ENCODE measurements at regions not wholly inside any gene's neighbourhood (a gene's known extent, or its start where the extent isn't known, plus 50 kb on each side); places are given as distances from the start of the nearest gene placed in this dataset.

- intact Hi-C loops (cut with DNase I; ENCODE audit: low total_unique reads), result no loop called here
- TF ChIP-seq CTCF (IDR thresholded peaks at IDR 0.05) (no peak), POLR2A (IDR thresholded peaks at IDR 0.05) (no peak)
- WGBS, 2 donors, result 71 to 73% methylated on average over 2 of the region's 2 CpGs
- no peak overlapping the region for H3K4me3 ChIP-seq (ENCODE audit: low read depth, poor library complexity, severe bottlenecking)
- DNase-seq (ENCODE audit: low spot score in 2 of 2), result no peak
These were observed 2094.5 kb upstream of the TENM3 start for GRCh38 chr4:180148737-180149136.

- no peak overlapping the region for H3K4me3 ChIP-seq (ENCODE audit: low read depth, poor library complexity, severe bottlenecking)
- DNase-seq (ENCODE audit: low spot score in 2 of 2), result no peak
- intact Hi-C loops (cut with DNase I; ENCODE audit: low total_unique reads), result no loop called here
These were observed 2092.4 kb upstream of the TENM3 start for GRCh38 chr4:180150818-180151217.

GRCh38 chr4:180152831-180153230 lies 2090.4 kb upstream of the TENM3 start:
- no peak for TF ChIP-seq POLR2A (IDR thresholded peaks at IDR 0.05)
- TF ChIP-seq CTCF (IDR thresholded peaks at IDR 0.05), result no peak
- intact Hi-C loops (cut with DNase I; ENCODE audit: low total_unique reads), result no loop called here
- no peak for DNase-seq (ENCODE audit: low spot score in 2 of 2)
- H3K4me3 ChIP-seq (ENCODE audit: low read depth, poor library complexity, severe bottlenecking), result no peak overlapping the region
- 89 to 92% methylated on average over 3 of the region's 3 CpGs for WGBS, 2 donors

More at GRCh38 chr4:180150818-180151217, 2092.4 kb upstream of the TENM3 start:
- WGBS, 2 donors, result 32 to 33% methylated on average over 3 of the region's 3 CpGs
- TF ChIP-seq POLR2A (IDR thresholded peaks at IDR 0.05) (no peak), CTCF (IDR thresholded peaks at IDR 0.05) (no peak)

- intact Hi-C loops (cut with DNase I; ENCODE audit: low total_unique reads), result no loop called here
- WGBS, 2 donors, result 76 to 84% methylated on average over 5 of the region's 5 CpGs
- no peak for TF ChIP-seq CTCF (IDR thresholded peaks at IDR 0.05)
- no peak for TF ChIP-seq POLR2A (IDR thresholded peaks at IDR 0.05)
- no peak overlapping the region for H3K4me3 ChIP-seq (ENCODE audit: low read depth, poor library complexity, severe bottlenecking)
- no peak for DNase-seq (ENCODE audit: low spot score in 2 of 2)
These were observed 2089.6 kb upstream of the TENM3 start for GRCh38 chr4:180153587-180153986.

GRCh38 chr4:180156684-180157083 lies 2086.5 kb upstream of the TENM3 start:
- intact Hi-C loops (cut with DNase I; ENCODE audit: low total_unique reads), result no loop called here
- no peak overlapping the region for H3K4me3 ChIP-seq (ENCODE audit: low read depth, poor library complexity, severe bottlenecking)
- no peak for TF ChIP-seq POLR2A (IDR thresholded peaks at IDR 0.05)
- no peak for DNase-seq (ENCODE audit: low spot score in 2 of 2)
- 97% methylated on average over 1 of the region's 1 CpG for WGBS, 2 donors

GRCh38 chr4:180160195-180160983 lies 2082.8 kb upstream of the TENM3 start:
- intact Hi-C loops (cut with DNase I; ENCODE audit: low total_unique reads), result no loop called here
- no peak overlapping the region for H3K4me3 ChIP-seq (ENCODE audit: low read depth, poor library complexity, severe bottlenecking)
- WGBS, 2 donors, result 86 to 88% methylated on average over 8 of the region's 8 CpGs
- no peak for DNase-seq (ENCODE audit: low spot score in 2 of 2)
- TF ChIP-seq CTCF (IDR thresholded peaks at IDR 0.05) (no peak), POLR2A (IDR thresholded peaks at IDR 0.05) (no peak)
